Stimulated activated CD4-positive, alpha-beta T cell treated with anti-CD3 and anti-CD28 coated beads, Interleukin-15, amount 100 ng/mL, for 48 hours (primary cell): ENCODE measurements at regions not wholly inside any gene's neighbourhood (a gene's known extent, or its start where the extent isn't known, plus 50 kb on each side); places are given as distances from the start of the nearest gene placed in this dataset.

ENCODE experiments used
- DNase-seq, 2 donors: peaks; one replicate each; pipeline ENCODE4 v3.0.0-alpha.2; 2020; ENCODE audit warnings: low read depth in 2 of 2

DNA sequence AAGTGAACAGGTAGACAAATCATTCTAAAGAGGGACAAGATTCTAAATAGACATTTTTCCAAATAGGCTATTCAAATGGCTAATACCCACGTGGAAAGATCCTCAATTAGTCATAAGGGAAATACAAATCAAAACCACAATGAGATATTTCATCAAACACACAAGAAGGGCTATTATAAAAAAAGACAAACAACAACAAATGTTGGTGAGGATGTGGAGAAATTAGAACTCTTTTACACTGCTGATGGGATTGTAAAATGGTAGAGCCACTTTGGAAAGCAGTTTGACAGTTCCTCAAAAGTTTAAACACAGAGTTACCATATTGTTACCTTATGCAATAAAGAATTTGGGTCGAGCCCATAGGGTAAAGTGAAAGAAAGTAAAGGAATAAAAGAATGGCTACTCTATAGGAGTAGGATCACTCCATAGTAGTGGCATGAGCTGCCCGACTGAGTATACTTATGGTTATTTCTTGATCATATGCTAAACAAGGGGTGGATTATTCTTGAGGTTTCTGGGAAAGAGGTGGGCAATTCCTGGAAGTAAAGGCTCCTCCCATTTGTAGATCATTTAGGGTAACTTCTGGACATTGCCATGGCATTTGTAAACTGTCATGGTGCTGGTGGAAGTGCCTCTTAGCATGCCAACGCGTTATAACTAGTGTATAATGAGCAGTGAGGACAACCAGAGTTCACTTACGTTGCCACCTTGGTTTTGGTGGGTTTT lies 58.9 kb upstream of the FAM9C start:
- no peak for DNase-seq

DNA sequence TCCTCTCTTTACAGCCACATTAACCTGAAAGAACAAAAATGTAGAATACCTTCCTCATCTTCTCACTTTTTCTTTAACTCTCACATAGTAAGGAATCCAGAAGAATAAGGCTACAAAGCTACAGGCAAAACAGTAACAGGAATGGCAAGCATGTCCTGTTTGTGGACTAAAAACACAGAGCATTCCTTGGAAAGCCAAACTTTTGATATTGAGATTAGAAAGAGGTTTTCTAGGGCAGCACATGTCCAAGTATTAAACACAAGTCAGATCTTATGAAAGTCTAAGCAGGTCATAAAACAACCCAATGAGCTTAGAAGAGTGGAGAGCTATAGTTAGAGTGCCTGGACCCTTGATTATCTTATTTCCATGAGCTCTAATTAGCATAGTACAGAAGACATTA lies 58.2 kb upstream of the FAM9C start:
- DNase-seq, result no peak

DNA sequence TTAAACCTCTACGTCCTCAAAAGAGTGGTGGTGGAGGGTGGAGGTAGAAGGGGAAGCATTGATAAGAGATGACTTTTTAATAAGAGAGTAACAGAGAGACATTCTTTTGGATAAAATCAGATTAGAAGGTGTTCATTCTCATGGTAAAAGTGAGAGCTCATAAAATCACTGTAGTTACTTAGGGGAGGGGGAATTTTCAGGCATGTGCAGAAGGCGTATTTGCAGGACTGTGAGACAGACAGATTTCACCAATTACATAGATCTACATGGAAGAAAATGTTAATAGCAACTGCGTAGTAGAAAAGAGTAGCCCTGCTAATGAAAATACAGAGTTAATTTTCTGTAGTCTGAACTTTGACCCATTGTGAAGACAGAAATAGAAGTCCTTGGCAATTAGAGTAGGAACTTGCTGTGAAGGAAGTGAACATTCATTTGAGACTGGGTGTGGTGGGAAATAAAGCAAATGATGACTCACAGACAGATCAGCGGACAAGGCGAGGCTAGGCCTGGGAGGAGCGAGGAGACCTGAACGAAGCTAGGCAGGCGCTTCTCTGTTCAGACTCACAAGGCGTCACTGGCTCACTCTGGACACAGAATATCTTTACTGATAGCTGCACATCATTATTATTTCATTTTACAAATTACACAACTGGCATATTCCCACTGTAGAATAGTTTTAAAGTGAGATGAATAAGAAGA lies 57.2 kb upstream of the FAM9C start:
- DNase-seq, result no peak

DNA sequence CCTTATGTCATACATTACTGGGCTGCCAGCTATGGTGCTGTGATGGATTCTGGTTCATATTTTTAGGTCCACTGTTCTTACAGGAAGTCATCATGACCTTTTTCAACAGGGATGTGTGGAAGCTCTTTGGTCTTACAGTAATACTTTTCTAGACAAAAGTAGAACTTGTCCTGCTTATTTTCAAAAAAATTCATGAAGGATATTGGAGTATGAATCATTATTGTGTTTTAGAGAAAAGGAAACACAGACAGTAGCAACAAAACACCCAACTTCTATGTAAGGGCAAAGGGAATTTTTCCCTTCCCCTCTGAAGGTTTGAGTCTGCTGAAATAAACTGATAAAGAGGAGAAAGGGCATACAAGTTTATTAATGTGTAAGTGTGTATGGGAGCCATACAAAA lies 54.7 kb upstream of the FAM9C start:
- DNase-seq, result no peak

DNA sequence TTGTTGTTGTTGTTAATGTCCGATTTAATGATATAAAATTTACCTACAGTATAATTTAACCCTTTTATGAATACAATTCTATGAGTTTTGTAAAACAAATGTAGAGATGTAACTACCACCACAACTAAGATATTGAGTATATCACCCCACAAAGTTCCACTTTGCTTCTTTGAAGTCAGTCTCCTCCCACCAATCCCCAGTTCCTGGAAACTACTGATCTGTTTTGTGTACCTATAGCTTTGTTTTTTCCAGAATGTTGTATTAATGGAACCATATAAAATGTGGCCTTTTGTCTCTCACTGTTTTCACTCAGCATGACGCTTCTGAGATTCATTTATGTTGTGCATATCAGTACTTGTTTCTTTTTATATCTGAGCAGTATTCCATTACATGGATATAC lies 52.3 kb upstream of the FAM9C start:
- DNase-seq, result no peak

DNA sequence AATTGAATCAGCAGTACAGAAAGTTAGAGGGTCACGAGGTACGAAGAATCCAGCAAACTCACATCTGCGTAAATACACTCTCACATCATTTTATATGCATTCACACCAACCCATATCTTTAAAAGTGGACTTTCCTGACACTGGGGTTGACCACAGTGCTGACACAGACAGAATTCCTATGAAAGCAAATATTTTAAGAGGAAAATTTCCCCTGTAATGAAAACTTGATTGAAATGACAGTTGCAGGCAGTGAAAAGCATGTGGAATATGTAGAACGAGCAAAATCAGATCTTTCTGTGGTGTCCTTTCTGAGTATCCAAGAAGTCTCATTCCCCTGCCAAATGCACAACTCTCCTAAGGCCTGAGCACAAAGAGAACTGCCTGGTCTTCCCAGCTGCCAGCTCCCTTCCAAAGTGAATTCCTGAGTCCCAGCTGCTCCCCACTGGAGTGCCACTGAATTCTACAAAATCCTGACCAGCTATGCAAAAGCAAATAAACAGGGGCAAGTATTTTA lies 50.5 kb upstream of the FAM9C start:
- DNase-seq, result no peak

DNA sequence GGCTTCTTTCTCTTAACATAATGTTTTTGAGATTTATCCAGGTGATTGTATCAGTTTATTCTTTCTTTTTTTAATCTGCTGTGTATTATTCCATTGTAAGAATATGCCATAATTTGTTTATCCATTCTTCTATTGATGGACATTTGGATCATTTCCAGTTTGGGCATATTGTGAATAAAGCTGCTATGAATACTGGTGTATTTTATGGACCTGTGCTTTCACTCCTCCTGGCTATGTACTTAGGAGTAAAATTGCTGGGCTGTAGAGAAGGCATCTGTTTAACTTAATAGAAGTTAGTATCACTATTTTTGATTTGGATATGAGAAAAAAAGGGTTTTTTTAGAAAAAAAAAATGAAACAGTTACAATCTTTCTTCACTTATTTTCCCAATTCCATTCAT lies 50.0 kb upstream of the FAM9C start:
- DNase-seq, result no peak
